Anterior cingulate cortex (tissue), 58 donors: ENCODE measurements at regions not wholly inside any gene's neighbourhood (a gene's known extent, or its start where the extent isn't known, plus 50 kb on each side); places are given as distances from the start of the nearest gene placed in this dataset.
A peak's percentile ranks its signal among the peaks of the same experiment; 100 is the strongest.

Experiments used
- DNase-seq, 58 donors: peaks; one replicate each; lab custom pipeline; 2025; lab: John Stamatoyannopoulos, UW

GRCh38 chr15:88403351-88403791 lies 63.8 kb downstream of the MRPL46 start:
- no peak for DNase-seq

GRCh38 chr15:88401996-88402656 lies 65.1 kb downstream of the MRPL46 start:
- DNase-seq, result peak in 41 of 58 donors; percentile 3 to 81 (median 42)

- DNase-seq, result peak in 17 of 58 donors; percentile 6 to 72 (median 33)
These were observed 65.8 kb downstream of the MRPL46 start for GRCh38 chr15:88401251-88401995.

- no peak for DNase-seq
These were observed 66.5 kb downstream of the MRPL46 start for GRCh38 chr15:88400591-88401250.

GRCh38 chr15:88400084-88400483 lies 67.1 kb downstream of the MRPL46 start:
- DNase-seq, result no peak

- no peak for DNase-seq
These were observed 68.0 kb downstream of the MRPL46 start for GRCh38 chr15:88399021-88399685.

- no peak for DNase-seq
These were observed 69.2 kb downstream of the MRPL46 start for GRCh38 chr15:88398011-88398410.

- no peak for DNase-seq
These were observed 69.7 kb downstream of the MRPL46 start for GRCh38 chr15:88397506-88397905.

GRCh38 chr15:88395872-88396781 lies 71.1 kb downstream of the MRPL46 start:
- no peak for DNase-seq

- DNase-seq, result no peak
These were observed 71.9 kb downstream of the MRPL46 start for GRCh38 chr15:88395241-88395640.

GRCh38 chr15:88394553-88395145 lies 72.5 kb downstream of the MRPL46 start:
- DNase-seq, result no peak

GRCh38 chr15:88393719-88394519 lies 73.3 kb downstream of the MRPL46 start:
- DNase-seq, result no peak

- DNase-seq, result no peak
These were observed 75.5 kb downstream of the MRPL46 start for GRCh38 chr15:88391700-88392099.

- DNase-seq, result peak in 6 of 58 donors; percentile 2 to 39 (median 16)
These were observed 76.2 kb downstream of the MRPL46 start for GRCh38 chr15:88391006-88391405.

GRCh38 chr15:88390164-88390901 lies 76.9 kb downstream of the MRPL46 start:
- DNase-seq, result no peak

GRCh38 chr15:88389120-88389519 lies 78.1 kb downstream of the MRPL46 start:
- no peak for DNase-seq

GRCh38 chr15:88388686-88389085 lies 78.5 kb downstream of the MRPL46 start:
- no peak for DNase-seq
